ENCODE measurements at regions not wholly inside any gene's neighbourhood (a gene's known extent, or its start where the extent isn't known, plus 50 kb on each side); places are given as distances from the start of the nearest gene placed in this dataset.
"Not testable (repeated sequence)": the region's sequence is repeated elsewhere in the genome, so short reads cannot be mapped to it uniquely, and the experiment has no call there.

- no peak for DNase-seq (ENCODE audit: low read depth in 4 of 4, low spot score in 3 of 4)
Observed at GRCh38 chr9:31137176-31138160, 1247.0 kb upstream of the ACO1 start.

- no peak for DNase-seq (ENCODE audit: low read depth in 4 of 4, low spot score in 3 of 4)
Observed at GRCh38 chr9:31140316-31140715, 1244.1 kb upstream of the ACO1 start.

GRCh38 chr9:31142456-31142855 is 1242.0 kb upstream of the ACO1 start:
- no peak for DNase-seq (ENCODE audit: low read depth in 4 of 4, low spot score in 3 of 4)

- DNase-seq (ENCODE audit: low read depth in 4 of 4, low spot score in 3 of 4): no peak
Observed at GRCh38 chr9:31144614-31145013, 1239.8 kb upstream of the ACO1 start.

- DNase-seq (ENCODE audit: low read depth in 4 of 4, low spot score in 3 of 4): no peak
Observed at GRCh38 chr9:31146485-31147166, 1237.8 kb upstream of the ACO1 start.

- DNase-seq (ENCODE audit: low read depth in 4 of 4, low spot score in 3 of 4): no peak
Observed at GRCh38 chr9:31153250-31153840, 1231.1 kb upstream of the ACO1 start.

- DNase-seq (ENCODE audit: low read depth in 4 of 4, low spot score in 3 of 4): no peak
Observed at GRCh38 chr9:31166516-31166915, 1217.9 kb upstream of the ACO1 start.

- no peak for DNase-seq (ENCODE audit: low read depth in 4 of 4, low spot score in 3 of 4)
Observed at GRCh38 chr9:31168161-31168560, 1216.3 kb upstream of the ACO1 start.

GRCh38 chr9:31174681-31175080 is 1209.8 kb upstream of the ACO1 start:
- DNase-seq (ENCODE audit: low read depth in 4 of 4, low spot score in 3 of 4): no peak

- DNase-seq (ENCODE audit: low read depth in 4 of 4, low spot score in 3 of 4): no peak
Observed at GRCh38 chr9:31183866-31184265, 1200.6 kb upstream of the ACO1 start.

GRCh38 chr9:31185831-31186230 is 1198.6 kb upstream of the ACO1 start:
- no peak for DNase-seq (ENCODE audit: low read depth in 4 of 4, low spot score in 3 of 4)

- DNase-seq (ENCODE audit: low read depth in 4 of 4, low spot score in 3 of 4): no peak
Observed at GRCh38 chr9:31188496-31188895, 1195.9 kb upstream of the ACO1 start.

- no peak for DNase-seq (ENCODE audit: low read depth in 4 of 4, low spot score in 3 of 4)
Observed at GRCh38 chr9:31210978-31211570, 1173.4 kb upstream of the ACO1 start.

GRCh38 chr9:31229976-31230375 is 1154.5 kb upstream of the ACO1 start:
- not testable (repeated sequence) for DNase-seq (ENCODE audit: low read depth in 4 of 4, low spot score in 3 of 4)

- no peak for DNase-seq (ENCODE audit: low read depth in 4 of 4, low spot score in 3 of 4)
Observed at GRCh38 chr9:31232485-31232884, 1152.0 kb upstream of the ACO1 start.

GRCh38 chr9:31236344-31236743 is 1148.1 kb upstream of the ACO1 start:
- no peak for DNase-seq (ENCODE audit: low read depth in 4 of 4, low spot score in 3 of 4)

GRCh38 chr9:31243386-31243785 is 1141.1 kb upstream of the ACO1 start:
- no peak for DNase-seq (ENCODE audit: low read depth in 4 of 4, low spot score in 3 of 4)

- DNase-seq (ENCODE audit: low read depth in 4 of 4, low spot score in 3 of 4): no peak
Observed at GRCh38 chr9:31248156-31248555, 1136.3 kb upstream of the ACO1 start.

- DNase-seq (ENCODE audit: low read depth in 4 of 4, low spot score in 3 of 4): no peak
Observed at GRCh38 chr9:31251386-31251785, 1133.1 kb upstream of the ACO1 start.

- no peak for DNase-seq (ENCODE audit: low read depth in 4 of 4, low spot score in 3 of 4)
Observed at GRCh38 chr9:31253800-31254762, 1130.4 kb upstream of the ACO1 start.

All from right renal pelvis (tissue), 4 donors.